DMS79 treated with DMSO at 0.1 percent for 48 hours (cell line): ENCODE measurements at regions not wholly inside any gene's neighbourhood (a gene's known extent, or its start where the extent isn't known, plus 50 kb on each side); places are given as distances from the start of the nearest gene placed in this dataset.
A peak's percentile ranks its signal among the peaks of the same experiment; 100 is the strongest.

Source experiments
- DNase-seq: peaks from one replicate; lab custom pipeline; 2025; lab: John Stamatoyannopoulos, UW

DNA sequence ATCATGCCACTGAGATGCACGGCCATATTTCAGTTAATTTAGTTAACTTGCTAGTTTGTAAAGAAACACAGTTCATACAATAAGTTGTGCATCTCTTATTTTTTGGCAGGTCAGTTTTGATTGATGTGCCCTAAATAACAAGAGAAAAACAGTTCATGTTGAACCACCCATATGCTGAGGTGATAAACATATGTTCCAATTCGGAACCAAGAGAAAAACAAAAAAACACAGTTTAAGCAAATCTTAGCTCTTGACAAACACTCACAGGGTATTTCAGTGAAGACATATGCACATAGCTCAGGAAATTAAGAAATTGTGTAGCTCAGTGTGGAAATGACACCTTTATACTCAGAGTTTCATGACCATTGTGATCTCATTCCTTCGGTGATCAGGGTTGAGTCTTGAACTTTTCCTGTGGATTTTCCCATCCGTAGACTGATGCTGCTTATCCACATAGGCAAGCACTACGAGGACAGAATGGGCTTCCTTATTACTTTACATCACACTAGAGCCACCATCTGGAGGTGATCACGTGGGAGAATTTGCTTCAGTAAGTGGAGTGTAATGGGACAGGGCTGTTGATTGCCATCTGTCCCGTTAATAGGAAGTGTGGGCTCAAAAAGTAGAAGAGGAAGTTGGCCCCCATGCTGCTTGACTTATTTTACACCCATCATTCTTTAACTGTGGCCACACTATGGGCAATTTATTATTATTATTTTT lies 773.0 kb downstream of the MTRR start:
- no peak for DNase-seq

DNA sequence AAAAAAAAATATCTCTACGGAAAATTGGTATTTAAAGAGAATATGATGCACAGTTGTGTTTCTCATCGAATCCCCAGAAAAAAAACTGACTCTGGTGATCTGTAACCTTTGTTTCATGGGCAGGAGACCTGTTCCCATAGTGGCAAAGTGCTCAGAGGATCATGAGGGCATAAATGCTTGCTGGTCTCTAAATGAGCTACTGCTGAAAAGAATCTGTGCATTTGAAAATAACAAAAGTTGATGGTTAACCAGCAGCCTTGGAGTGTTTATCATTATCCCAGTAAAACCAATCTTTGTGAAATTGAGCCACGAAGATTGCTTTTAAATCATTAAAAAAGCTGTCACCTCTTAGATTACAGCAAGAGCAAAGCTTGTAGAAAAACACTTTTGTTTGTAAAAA lies 775.4 kb downstream of the MTRR start:
- DNase-seq: no peak

DNA sequence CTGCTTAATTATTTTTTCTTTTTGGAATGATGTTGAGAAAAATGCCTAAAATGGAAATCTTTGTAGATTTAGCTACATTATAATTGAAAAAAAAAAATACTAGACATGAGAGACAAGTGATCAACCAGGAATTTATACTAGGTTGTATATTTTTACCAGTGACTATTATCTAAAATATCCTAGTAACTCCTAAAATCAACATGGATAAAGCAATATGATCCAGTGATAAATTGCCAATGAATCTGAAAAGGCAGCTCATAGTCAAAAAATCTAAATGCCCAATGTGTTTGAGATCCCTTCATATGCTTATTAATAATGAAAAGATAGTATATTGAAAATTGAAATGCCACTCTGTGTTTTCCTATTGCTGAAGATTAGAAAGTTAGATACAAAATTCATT lies 778.2 kb downstream of the MTRR start:
- no peak for DNase-seq

DNA sequence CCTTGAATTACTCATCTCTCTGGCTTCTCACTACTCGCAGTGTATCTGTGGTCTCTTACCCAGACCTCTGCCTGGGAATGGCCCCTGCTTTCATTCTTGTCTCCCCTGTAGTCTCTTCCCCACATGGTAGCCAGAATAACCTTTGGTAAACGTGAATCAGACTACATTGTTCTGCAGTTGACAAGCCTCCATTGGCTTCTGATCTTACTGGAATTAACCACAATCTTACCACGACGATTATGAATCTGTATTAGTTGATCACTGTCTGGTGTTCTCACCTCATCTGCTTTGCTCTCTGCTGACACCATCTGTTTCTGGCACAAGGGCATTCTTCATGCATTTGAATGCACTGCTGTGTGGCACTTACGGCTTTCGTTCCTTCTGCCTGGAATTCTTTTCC lies 781.2 kb downstream of the MTRR start:
- DNase-seq: no peak

DNA sequence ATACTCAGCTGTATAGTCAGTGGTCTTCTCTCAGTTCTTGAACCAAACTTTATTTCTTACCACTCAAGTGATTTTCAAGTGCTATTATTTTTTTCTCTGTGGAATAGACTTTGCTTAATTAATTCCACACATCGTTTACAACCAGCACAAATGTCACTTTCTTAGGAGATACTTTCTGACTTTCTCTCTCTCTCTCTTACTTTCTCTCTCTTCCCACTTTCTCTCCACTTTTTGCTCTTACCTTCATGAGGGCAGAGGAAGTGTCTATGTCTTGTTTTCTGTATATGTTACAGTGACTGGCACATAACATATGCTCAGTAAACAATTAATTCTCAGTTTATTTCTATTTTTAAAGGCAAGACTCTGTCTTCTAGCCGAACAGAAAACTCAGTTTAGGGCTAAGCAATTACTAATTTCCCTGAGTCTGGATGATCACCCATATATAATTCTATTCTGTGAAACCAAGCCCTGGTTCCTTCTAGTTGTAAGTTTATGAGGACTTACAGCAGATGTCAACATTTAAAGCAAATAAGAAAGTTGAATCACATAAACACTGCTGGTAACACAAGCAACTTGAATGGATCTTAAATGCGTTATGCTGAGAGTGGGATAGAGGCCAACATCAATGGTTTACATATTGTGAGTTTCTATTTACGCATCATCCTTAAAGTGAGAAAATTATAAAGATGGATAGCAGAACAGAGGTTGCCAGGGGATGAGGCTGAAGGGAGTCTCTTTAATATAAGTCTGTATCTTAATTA lies 791.4 kb downstream of the MTRR start:
- DNase-seq: no peak

DNA sequence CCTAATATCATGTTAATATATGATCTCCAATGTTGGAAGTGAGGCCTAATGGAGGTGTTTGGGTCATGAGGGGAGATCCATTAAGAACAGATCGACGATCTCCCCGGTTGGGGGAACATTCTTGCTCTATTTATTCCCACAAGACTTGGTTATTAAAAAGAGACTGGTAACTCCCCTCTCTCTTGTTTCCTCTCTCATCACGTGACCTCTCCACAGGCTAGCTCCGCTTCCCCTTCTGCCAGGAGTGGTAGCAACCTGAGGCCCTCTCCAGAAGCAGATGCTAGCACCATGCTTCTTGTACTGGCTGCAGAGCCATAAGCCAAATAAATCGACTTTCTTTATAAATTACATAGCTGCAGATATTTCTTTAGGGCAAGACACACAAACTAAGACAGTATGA lies 794.4 kb downstream of the MTRR start:
- DNase-seq: no peak

DNA sequence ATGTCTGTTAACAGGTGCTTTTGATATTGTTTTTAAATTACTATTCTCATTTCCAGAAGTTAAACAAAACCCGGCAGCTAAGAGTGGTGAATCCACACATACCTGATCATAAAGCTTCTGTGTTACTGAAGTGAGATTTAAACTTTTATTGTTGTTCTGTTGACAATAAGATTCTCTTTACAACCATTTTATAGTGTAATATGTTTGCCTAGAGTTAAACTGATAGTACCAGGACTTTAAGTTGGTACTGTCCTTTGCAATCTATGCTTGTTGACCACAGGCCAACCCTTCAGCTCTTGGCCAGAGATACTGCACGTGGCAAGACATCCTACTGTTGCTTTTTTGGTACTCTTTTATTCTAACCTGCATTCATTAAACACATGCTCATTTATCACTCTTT lies 806.2 kb downstream of the MTRR start:
- no peak for DNase-seq

DNA sequence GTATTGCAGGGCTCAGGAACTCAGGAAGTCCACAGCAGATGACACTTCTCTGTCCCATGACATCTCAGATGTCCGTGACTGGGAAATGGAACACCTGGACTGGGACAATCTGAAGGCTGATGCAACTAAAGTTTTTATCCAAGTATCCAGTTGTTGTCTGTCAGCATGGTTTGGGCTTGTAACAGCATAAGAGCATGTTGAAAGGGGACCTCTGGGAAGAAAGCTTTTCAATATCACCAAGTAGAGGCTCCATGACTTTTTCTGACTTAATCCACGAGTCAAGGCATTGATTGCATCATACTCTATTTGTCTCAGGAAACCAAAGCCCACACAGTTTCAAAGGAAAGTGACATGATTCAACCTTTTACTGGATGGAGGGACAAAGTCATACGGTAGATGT lies 807.7 kb downstream of the MTRR start:
- no peak for DNase-seq

DNA sequence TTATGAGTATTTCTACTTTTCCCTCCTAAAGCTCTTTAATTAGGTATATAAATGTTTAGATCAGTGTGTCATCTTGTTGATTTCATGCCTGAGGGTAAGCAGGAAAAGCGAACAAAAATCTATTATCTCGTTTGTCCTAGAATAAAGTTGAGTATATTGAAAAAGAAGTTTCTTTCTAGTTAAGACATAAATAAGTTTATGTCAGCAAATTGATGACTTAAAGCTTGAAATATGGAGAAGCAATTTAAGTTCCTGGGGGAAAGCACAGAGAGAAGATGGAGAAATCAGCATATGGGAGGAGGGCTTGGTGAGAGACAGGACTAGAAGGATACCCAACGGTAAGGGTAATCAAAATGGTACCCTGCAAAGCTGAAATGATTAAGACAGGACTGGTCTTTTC lies 813.4 kb downstream of the MTRR start:
- DNase-seq: no peak

DNA sequence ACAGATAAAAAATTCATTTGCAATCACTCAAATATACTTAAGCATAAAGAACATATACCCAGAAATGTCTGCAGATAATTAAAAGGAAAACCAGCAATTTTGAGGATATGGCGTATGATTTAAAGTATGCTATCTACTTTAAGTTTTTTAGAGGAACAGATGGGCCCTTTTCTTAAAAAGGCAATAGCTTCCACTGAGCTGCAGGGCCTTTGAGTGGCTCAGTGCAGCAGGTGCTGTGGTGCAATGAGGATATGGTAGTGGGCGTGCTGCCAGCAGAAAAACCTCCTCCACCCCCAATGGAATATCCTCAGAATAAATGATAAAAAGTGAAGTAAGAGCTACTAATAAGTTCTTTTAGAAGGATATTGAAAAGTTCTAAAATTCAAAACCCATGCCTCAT lies 814.5 kb downstream of the MTRR start:
- peak; percentile 58 for DNase-seq

DNA sequence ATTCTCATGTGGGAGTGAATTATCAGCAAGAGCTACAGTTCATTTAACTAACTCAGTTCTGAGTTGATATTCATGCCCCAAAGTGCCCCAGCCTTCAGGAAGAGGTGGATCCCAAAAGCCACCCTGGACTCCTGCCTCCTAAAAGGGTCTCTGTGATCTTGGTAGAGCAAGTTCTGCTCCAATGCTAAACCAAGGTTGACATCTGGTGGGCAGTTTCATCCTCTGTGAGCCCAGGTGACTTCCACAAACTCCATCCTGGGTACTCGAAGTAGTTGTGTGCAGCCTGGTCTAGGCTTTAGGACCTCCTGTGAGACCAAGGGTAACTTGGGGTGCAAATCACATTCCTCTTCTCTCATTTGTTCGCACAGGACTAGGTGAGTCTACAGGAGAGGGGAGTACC lies 816.8 kb downstream of the MTRR start:
- no peak for DNase-seq

DNA sequence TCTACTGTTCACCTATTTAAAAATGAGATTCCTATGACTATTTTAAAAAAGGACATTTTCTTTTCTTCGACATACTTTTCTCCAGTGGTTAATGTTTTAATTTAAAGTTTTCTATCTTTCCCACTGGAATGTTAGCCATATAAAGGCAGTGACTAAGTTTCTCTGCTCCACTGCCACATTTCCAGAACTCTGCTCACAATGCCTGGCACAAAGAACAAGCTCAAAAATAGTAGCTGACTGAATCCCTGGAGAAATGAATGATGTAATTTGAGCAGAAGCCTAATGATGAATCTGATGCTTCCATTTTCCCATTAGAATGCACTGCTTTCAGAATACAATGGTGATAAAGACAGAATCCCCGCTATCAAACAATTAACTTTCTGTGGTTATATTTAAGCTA lies 817.8 kb downstream of the MTRR start:
- no peak for DNase-seq

DNA sequence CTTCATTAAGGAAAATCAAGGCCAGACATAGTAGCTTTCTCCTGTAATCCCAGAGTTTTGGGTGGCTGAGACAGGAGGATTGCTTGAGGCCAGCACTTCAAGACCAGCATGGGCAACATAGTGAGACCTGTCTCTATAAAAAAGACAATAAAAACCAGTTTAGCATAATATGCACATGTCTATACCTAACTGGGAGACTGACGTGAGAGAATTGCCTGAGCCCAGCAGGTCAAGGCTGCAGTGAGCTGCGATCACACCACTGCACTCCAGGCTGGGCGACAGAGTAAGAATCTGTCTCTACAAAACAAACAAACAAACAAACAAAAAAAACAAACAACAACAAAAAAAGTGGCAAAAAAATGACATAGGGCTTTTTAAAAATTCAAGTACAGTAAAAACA lies 820.8 kb downstream of the MTRR start:
- DNase-seq: no peak

DNA sequence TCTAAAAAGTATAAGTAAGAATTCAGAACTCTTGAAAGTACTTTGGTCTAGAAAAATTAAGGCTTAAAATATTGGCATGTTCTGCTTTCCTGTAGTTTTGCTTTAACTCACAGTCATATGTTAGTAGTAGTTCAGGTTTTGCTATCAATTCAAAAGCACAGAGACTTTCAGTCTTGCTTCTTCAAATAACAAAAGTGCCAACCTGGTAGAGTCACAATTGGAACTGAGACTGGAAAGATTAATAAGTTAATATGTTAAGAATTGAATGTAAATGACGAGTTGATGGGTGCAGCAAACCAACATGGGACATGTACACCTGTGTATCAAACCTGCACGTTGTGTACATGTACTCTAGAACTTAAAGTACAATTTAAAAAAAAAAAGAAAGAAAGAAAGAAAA lies 822.3 kb downstream of the MTRR start:
- no peak for DNase-seq

DNA sequence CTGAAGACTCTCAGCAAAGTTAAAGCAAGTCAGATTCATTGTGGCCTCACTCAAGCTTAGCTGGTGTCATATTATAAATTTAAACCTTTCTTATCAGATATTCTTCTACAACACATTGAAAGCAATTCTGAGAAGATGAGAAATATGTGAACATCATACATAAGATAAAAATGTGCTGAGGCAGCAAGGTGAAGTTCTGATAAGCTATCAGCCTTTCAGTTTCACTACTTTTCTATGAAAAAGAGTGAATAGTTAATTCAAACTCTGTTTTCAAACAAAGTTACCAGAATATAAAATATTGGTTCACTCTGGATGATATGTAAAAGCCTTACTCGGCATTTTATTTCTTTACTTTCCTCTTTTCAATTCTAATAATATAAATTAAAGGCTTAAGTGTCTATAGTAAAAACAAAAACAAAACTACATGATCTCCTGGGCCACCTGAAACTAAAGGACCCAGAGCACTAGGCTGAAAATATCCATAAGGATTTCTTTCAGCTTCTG lies 824.4 kb downstream of the MTRR start:
- no peak for DNase-seq

DNA sequence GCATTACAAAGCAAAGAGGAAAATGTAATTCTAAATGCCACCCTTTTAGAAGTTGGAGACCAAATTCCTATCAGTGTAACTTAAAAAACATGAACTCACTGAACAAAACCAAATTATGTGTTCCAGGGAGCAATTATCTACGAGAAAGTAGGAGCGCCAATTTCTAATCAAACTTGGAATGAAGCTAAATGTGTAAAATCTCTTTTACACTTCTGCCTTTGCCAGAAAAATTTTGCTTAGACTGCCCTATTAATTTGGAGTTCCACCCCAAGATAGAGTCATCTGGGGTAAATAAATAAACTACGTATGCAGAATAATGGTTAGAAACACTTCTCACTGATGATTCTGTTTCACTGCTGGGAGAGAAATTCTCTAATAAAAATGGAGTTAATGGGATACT lies 825.6 kb downstream of the MTRR start:
- DNase-seq: no peak

DNA sequence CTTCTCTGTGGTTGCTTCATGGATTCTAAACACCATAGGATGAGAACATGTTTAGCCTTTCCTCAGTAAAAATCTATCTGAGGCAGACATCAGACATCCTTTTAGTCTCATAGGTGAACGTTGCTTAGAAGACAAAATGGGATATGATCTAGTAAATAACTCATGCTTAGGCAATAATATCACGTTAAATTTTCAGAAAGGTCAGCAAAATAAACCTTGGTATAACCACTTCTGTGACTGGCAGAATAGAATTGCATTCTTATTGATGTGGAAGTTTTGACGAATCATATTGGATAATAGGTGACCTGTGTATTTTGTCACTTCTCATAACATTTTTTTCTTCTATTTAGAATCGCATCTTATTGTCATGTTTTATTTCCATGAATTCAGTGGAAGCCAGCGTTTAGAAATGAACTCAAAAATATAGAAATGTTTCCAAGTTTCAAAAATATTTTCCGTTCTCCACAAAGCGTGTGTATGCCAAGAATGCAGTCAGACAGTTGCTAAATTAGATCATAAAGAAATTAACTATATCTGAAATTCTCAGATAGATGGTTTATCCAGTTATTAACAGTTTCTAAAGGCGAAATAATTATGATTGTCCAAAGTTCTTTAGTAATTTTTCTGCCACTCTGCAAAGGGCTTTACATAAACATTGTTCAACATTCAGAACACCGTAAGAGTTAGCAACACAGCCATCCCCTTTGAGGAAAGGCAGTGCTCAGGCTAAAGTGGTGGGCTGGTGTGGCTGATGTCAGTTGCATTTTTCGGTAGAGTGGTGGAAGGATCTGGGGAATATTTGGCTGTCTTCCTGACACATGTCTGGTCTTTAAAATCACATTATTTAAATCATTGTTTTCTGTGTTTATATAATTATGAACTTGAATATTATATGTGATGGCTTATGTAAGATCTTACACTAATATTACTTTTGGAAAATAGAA lies 827.2 kb downstream of the MTRR start:
- no peak for DNase-seq

DNA sequence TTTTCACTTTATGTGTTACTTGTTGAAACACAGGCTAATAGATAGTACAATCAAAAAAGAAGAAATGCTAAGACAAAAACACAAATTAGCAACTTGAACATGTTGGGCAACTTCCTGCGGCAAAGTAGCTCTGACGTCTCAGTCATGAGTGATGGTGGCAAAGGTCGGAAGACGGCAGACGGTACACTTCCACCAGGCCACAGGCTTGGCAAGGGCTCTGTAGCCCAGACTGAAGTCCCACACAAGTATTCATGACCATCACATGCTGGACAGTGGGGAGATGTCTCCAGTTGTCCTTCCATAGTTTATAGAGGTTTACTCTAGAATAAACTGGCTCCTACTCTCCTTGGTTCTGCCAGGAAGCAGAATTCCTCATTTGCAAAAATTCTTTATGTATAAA lies 831.3 kb downstream of the MTRR start:
- no peak for DNase-seq

DNA sequence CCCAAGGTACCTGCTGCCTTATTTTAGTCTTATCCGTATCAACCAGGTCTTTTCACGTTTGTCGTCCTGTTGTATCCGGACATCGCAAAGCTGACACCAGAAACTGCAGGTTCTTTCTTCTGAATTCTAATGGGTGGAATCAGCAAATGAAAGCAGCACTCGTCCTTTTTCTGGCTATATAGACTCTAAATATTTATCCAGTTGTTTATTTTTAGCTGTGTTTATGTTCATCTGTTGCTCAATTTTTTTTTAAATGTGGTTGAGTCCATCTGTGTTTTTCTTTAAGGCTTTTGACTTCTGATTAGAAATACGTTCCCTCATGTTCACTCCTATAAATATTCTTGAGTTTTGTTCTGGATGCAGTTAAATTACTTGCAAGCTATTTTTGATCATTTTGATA lies 831.7 kb downstream of the MTRR start:
- DNase-seq: no peak

DNA sequence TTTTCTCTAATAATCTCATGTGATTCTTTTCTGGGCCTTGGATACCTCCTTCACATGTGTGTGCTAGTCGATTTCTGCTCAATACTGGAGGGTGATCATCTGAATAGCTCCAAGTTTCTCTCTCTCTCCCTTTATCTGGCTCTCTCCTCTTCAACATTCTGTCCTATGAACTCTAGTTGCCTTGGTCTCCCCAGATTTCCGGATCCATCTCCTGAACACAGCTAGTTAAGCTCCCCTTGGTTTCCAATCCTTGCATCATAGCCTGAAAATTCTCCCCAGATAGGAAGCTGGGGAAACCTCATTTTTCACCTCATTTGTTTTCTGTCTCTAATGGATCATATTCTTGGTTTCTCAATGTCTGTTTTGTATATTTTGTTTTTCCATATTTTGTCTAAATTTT lies 832.3 kb downstream of the MTRR start:
- DNase-seq: no peak

DNA sequence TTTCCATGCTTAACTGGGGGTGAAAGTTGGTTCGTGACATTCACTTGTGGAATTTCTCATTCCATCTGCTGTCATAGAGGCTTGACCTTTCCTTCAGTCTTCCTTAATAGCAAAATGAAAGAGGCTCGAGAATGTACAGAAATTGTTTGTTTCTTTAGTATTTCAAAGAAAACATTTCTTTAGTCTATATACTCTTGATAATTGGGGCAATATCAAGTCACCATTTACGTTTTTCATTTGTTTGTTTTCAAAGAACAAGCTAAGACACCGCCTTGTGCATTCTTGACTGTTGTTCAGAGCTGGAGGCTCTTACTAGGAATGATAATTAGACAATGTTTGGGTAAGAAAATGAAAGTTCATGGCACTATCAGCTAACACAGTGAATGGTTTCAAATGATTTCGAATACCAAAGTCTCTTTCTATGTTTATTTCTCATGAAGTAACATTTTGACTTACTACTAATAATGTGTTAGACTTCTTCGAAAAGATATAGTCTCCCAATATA lies 835.4 kb downstream of the SEMA5A start:
- DNase-seq: no peak

DNA sequence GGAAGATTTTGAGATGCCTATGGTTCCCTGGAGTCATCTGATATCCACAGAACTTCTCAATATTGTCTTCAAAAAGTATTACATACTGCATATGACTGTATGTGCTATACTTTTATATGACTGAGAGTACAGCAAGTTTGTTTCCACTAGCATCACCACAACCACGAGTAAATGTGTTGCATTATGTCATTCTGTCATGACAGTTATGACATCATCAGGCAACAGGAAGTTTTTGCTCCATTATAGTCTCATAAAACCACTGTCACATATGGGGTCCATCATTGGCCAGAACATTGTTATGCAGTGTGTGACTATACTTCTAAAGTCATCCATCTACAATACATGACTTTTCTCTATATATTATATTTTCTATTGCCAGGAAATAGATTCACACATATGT lies 831.7 kb downstream of the SEMA5A start:
- DNase-seq: no peak
